GM10266 (cell line): ENCODE measurements at regions not wholly inside any gene's neighbourhood (a gene's known extent, or its start where the extent isn't known, plus 50 kb on each side); places are given as distances from the start of the nearest gene placed in this dataset.

Experiments used
- DNase-seq: peaks from one replicate; pipeline ENCODE4 v3.0.0; 2012; ENCODE audit errors: extremely low spot score
- CTCF ChIP-seq: IDR thresholded peaks from 2 replicates; pipeline ENCODE4 v1.5.1; 2012; ENCODE audit warnings: mild to moderate bottlenecking, low read depth; ENCODE audit not compliant: control insufficient read depth, insufficient read depth; ENCODE audit errors: missing control alignments

GRCh38 chr9:95803197-95803596 is 72.3 kb upstream of the ERCC6L2 start:
- no peak for DNase-seq
- no peak for TF ChIP-seq CTCF

- no peak for DNase-seq
- no peak for TF ChIP-seq CTCF
Measured at GRCh38 chr9:95801797-95802196, 73.7 kb upstream of the ERCC6L2 start.

- no peak for TF ChIP-seq CTCF
- DNase-seq, result no peak
Measured at GRCh38 chr9:95796029-95796428, 79.5 kb upstream of the ERCC6L2 start.

- TF ChIP-seq CTCF, result no peak
- DNase-seq, result no peak
Measured at GRCh38 chr9:95793924-95794828, 81.3 kb upstream of the ERCC6L2 start.

GRCh38 chr9:95791695-95792094 is 83.8 kb upstream of the ERCC6L2 start:
- DNase-seq, result no peak
- no peak for TF ChIP-seq CTCF

GRCh38 chr9:95791286-95791685 is 84.2 kb upstream of the ERCC6L2 start:
- no peak for DNase-seq
- TF ChIP-seq CTCF, result no peak

GRCh38 chr9:95788521-95788991 is 86.9 kb upstream of the ERCC6L2 start:
- no peak for TF ChIP-seq CTCF

More at GRCh38 chr9:95788521-95788991, 86.9 kb upstream of the ERCC6L2 start:
- no peak for DNase-seq
